CD4-positive, alpha-beta T cell (primary cell): ENCODE measurements at regions not wholly inside any gene's neighbourhood (a gene's known extent, or its start where the extent isn't known, plus 50 kb on each side); places are given as distances from the start of the nearest gene placed in this dataset.

Experiments used
- ATAC-seq: fragments of 200-7000 bp; cut with Tn5 transposase; one replicate; pipeline ENCODE4 v1.10.0; 2022; ENCODE audit warnings: mild to moderate bottlenecking; ENCODE audit not compliant: poor library complexity
- CTCF ChIA-PET: fragments of 350-600 bp; sonication (Branson Sonifier 250); formaldehyde crosslinking; loops from one replicate; lab custom pipeline; 2021; ENCODE audit warnings: antibody characterized with exemption, inconsistent platforms; lab: Charles Lee
- POLR2A ChIA-PET: fragments of 350-600 bp; sonication (Branson Sonifier 250); formaldehyde crosslinking; loops from one replicate; lab custom pipeline; 2021; ENCODE audit warnings: antibody characterized with exemption, inconsistent platforms; lab: Charles Lee
- DNase-seq, 14 experiments: peaks; one replicate each; pipeline ENCODE4 v3.0.0-alpha.2; 2013 to 2020; ENCODE audit warnings: mixed read lengths in 2 of 14
- H3K27ac ChIP-seq, 2 donors: one replicate each; pipeline versions ENCODE4 v1.5.1 to v1.7.0; 2013; ENCODE audit warnings: low read length in 2 of 2, low read depth in 1 of 2, mild to moderate bottlenecking in 1 of 2
- H3K27me3 ChIP-seq, 2 experiments: 1 replicate in 1 of 2; 2 replicates in 1 of 2; pipeline versions ENCODE4 v1.6.1 to v1.7.0; 2013; ENCODE audit warnings: low read length in 2 of 2, control low read depth in 1 of 2, mild to moderate bottlenecking in 1 of 2, moderate library complexity in 1 of 2; ENCODE audit not compliant: insufficient read depth in 2 of 2, control insufficient read depth in 1 of 2
- H3K36me3 ChIP-seq: one replicate; pipeline ENCODE4 v1.6.1; 2013; ENCODE audit warnings: low read length, control low read depth; ENCODE audit not compliant: insufficient read depth
- H3K4me1 ChIP-seq: one replicate; pipeline ENCODE4 v1.6.1; 2013; ENCODE audit warnings: low read length, control low read depth; ENCODE audit not compliant: insufficient read depth
- H3K4me3 ChIP-seq: one replicate; pipeline ENCODE4 v1.5.1; 2013; ENCODE audit warnings: mild to moderate bottlenecking, low read length, moderate library complexity
- H3K9me3 ChIP-seq, 2 experiments: 1 replicate in 1 of 2; 2 replicates in 1 of 2; pipeline versions ENCODE4 v1.6.1 to v1.7.0; 2013; ENCODE audit warnings: low read length in 2 of 2, mild to moderate bottlenecking in 2 of 2, control low read depth in 1 of 2, moderate library complexity in 1 of 2; ENCODE audit not compliant: control insufficient read depth in 1 of 2, insufficient read depth in 1 of 2
- H3K27ac Mint-ChIP-seq: one replicate; pipeline ENCODE4 v1.8.0; 2020; ENCODE audit warnings: mixed read lengths
- H3K27me3 Mint-ChIP-seq: one replicate; pipeline ENCODE4 v1.8.0; 2021; ENCODE audit warnings: mixed read lengths
- H3K36me3 Mint-ChIP-seq: one replicate; pipeline ENCODE4 v1.8.0; 2021; ENCODE audit warnings: low read depth, mixed read lengths
- H3K4me1 Mint-ChIP-seq: one replicate; pipeline ENCODE4 v1.8.0; 2021; ENCODE audit warnings: low read depth, mixed read lengths
- H3K4me3 Mint-ChIP-seq: one replicate; pipeline ENCODE4 v1.8.0; 2020; ENCODE audit warnings: mild to moderate bottlenecking, mixed read lengths
- H3K9me3 Mint-ChIP-seq: one replicate; pipeline ENCODE4 v1.8.0; 2020; ENCODE audit warnings: mixed read lengths
- CTCF ChIP-seq: fragments of 200-600 bp; IDR thresholded peaks from one replicate; pipeline ENCODE4 v1.8.0; 2022; ENCODE audit warnings: antibody characterized with exemption, mild to moderate bottlenecking
- intact Hi-C, 2 experiments: fragments of 100-400 bp; cut with DNase I in 1 of 2; cut with micrococcal nuclease in 1 of 2; formaldehyde crosslinking; loops; one replicate each; pipeline versions ENCODE4 v1.15.1 to v1.9.0; 2023 to 2025; cut with DNase I, micrococcal nuclease

GRCh38 chr1:29414086-29414485 is 177.8 kb downstream of the PTPRU start:
- no peak overlapping the region for H3K4me3 Mint-ChIP-seq
- H3K27me3 Mint-ChIP-seq, result peaks cover 39% of the 10 kb centered on the region
- ChIA-PET CTCF (no interaction called here), POLR2A (no interaction called here)
- intact Hi-C loops, result no loop called here
- Histone ChIP-seq H3K27ac (no peak overlapping the region), H3K9me3 (peaks cover 0 to 4% of the 10 kb centered on the region in 2 experiments), H3K4me1 (no peaks in the 10 kb centered on the region), H3K4me3 (no peak overlapping the region), H3K36me3 (no peaks in the 10 kb centered on the region), H3K27me3 (peaks cover 12 to 13% of the 10 kb centered on the region in 2 experiments)
- H3K9me3 Mint-ChIP-seq, result no peaks in the 10 kb centered on the region
- H3K36me3 Mint-ChIP-seq, result no peaks in the 10 kb centered on the region
- DNase-seq, result no peak
- no peak for TF ChIP-seq CTCF
- H3K4me1 Mint-ChIP-seq, result no peaks in the 10 kb centered on the region
- no peak overlapping the region for H3K27ac Mint-ChIP-seq
- ATAC-seq, result no peak

- Histone ChIP-seq H3K4me1 (no peaks in the 10 kb centered on the region), H3K27ac (no peak overlapping the region), H3K4me3 (no peak overlapping the region), H3K36me3 (no peaks in the 10 kb centered on the region), H3K27me3 (peaks cover 16% of the 10 kb centered on the region in 2 experiments), H3K9me3 (peaks cover 0 to 4% of the 10 kb centered on the region in 2 experiments)
- no peaks in the 10 kb centered on the region for H3K4me1 Mint-ChIP-seq
- H3K27ac Mint-ChIP-seq, result no peak overlapping the region
- no peaks in the 10 kb centered on the region for H3K9me3 Mint-ChIP-seq
- ChIA-PET CTCF (no interaction called here), POLR2A (no interaction called here)
- peaks cover 43% of the 10 kb centered on the region for H3K27me3 Mint-ChIP-seq
- H3K36me3 Mint-ChIP-seq, result no peaks in the 10 kb centered on the region
- TF ChIP-seq CTCF, result no peak
- intact Hi-C loops, result no loop called here
- no peak for DNase-seq
- ATAC-seq, result no peak
- no peak overlapping the region for H3K4me3 Mint-ChIP-seq
Observed at GRCh38 chr1:29413661-29414060, 177.3 kb downstream of the PTPRU start.

GRCh38 chr1:29412591-29412990 is 176.3 kb downstream of the PTPRU start:
- Histone ChIP-seq H3K4me1 (no peaks in the 10 kb centered on the region), H3K4me3 (no peak overlapping the region), H3K36me3 (no peaks in the 10 kb centered on the region), H3K27ac (no peak overlapping the region), H3K9me3 (peaks cover 0 to 4% of the 10 kb centered on the region in 2 experiments), H3K27me3 (peaks cover 14 to 18% of the 10 kb centered on the region in 2 experiments)
- no peak for DNase-seq
- Mint-ChIP-seq H3K4me3 (no peak overlapping the region), H3K27ac (no peak overlapping the region), H3K36me3 (no peaks in the 10 kb centered on the region), H3K27me3 (peaks cover 51% of the 10 kb centered on the region), H3K4me1 (no peaks in the 10 kb centered on the region), H3K9me3 (no peaks in the 10 kb centered on the region)
- TF ChIP-seq CTCF, result no peak
- intact Hi-C loops, result no loop called here
- ATAC-seq, result no peak
- POLR2A ChIA-PET, result no interaction called here
- CTCF ChIA-PET, result no interaction called here
